Karpas-422 (cell line): ENCODE measurements at regions not wholly inside any gene's neighbourhood (a gene's known extent, or its start where the extent isn't known, plus 50 kb on each side); places are given as distances from the start of the nearest gene placed in this dataset.

Experiments
- DNase-seq: peaks from one replicate; pipeline ENCODE4 v3.0.0-alpha.2; 2015
- H2AFZ ChIP-seq: fragments of 200-600 bp; sonication (generic); 2 replicates; pipeline ENCODE4 v1.6.1; 2014; ENCODE audit warnings: antibody characterized with exemption, low read length, mixed read lengths
- H3K27ac ChIP-seq: fragments of 200-600 bp; sonication (generic); 2 replicates; pipeline ENCODE4 v1.5.1; 2014; ENCODE audit warnings: mild to moderate bottlenecking, low read length, moderate library complexity
- H3K27me3 ChIP-seq: fragments of 200-600 bp; sonication (generic); 2 replicates; pipeline ENCODE4 v1.6.1; 2014; ENCODE audit warnings: low read length, mixed read lengths
- H3K36me3 ChIP-seq: fragments of 200-600 bp; sonication (generic); 2 replicates; pipeline ENCODE4 v1.6.1; 2014; ENCODE audit warnings: low read length, mixed read lengths; ENCODE audit not compliant: insufficient read depth
- H3K4me1 ChIP-seq: fragments of 200-600 bp; sonication (generic); 2 replicates; pipeline ENCODE4 v1.6.1; 2014; ENCODE audit warnings: mild to moderate bottlenecking, low read length, mixed read lengths
- H3K4me2 ChIP-seq: fragments of 200-600 bp; sonication (generic); 2 replicates; pipeline ENCODE4 v1.6.1; 2014; ENCODE audit warnings: low read length, low read depth, mild to moderate bottlenecking; ENCODE audit not compliant: poor library complexity, severe bottlenecking
- H3K4me3 ChIP-seq: fragments of 200-600 bp; sonication (generic); 2 replicates; pipeline ENCODE4 v1.5.1; 2014; ENCODE audit warnings: mild to moderate bottlenecking, antibody characterized with exemption, low read length, mixed read lengths
- H3K79me2 ChIP-seq: fragments of 200-600 bp; sonication (generic); 2 replicates; pipeline ENCODE4 v1.6.1; 2014; ENCODE audit warnings: mild to moderate bottlenecking, low read length, mixed read lengths
- H3K9ac ChIP-seq: fragments of 200-600 bp; sonication (generic); 2 replicates; pipeline ENCODE4 v1.6.0; 2014; ENCODE audit warnings: low read length
- H3K9me2 ChIP-seq: fragments of 200-600 bp; sonication (generic), shearing (Covaris generic); replicated peaks from 2 replicates; pipeline ENCODE4 v1.6.0; 2014; ENCODE audit warnings: mild to moderate bottlenecking, low read length, moderate library complexity; ENCODE audit not compliant: insufficient read depth
- H3K9me3 ChIP-seq: fragments of 300-700, 200-600 bp; sonication (generic); 2 replicates; pipeline ENCODE4 v1.6.1; 2014; ENCODE audit warnings: low read length, mixed read lengths
- H4K20me1 ChIP-seq: fragments of 200-600 bp; sonication (generic); 2 replicates; pipeline ENCODE4 v1.6.1; 2014; ENCODE audit warnings: mild to moderate bottlenecking, antibody characterized with exemption, low read length, low read depth; ENCODE audit not compliant: insufficient read depth

GRCh38 chr6:137434640-137435039 lies 59.6 kb downstream of the OLIG3 start:
- H3K9me3 ChIP-seq: no peaks in the 10 kb centered on the region
- no peak overlapping the region for H3K4me2 ChIP-seq
- no peaks in the 10 kb centered on the region for H3K36me3 ChIP-seq
- no peaks in the 10 kb centered on the region for H4K20me1 ChIP-seq
- peak overlapping the region; percentile 100 for H3K27ac ChIP-seq
- peak overlapping the region; percentile 53; the same call in 1 of the 2 replicates for H2AFZ ChIP-seq
- H3K4me3 ChIP-seq: no peak overlapping the region
- no peaks in the 10 kb centered on the region for H3K9me2 ChIP-seq
- no peaks in the 10 kb centered on the region for H3K27me3 ChIP-seq
- no peak overlapping the region for H3K9ac ChIP-seq
- H3K79me2 ChIP-seq: no peaks in the 10 kb centered on the region
- no peak for DNase-seq
- H3K4me1 ChIP-seq: peaks cover 51% of the 10 kb centered on the region

GRCh38 chr6:137432054-137432611 lies 62.1 kb downstream of the OLIG3 start:
- no peaks in the 10 kb centered on the region for H3K79me2 ChIP-seq
- H3K36me3 ChIP-seq: no peaks in the 10 kb centered on the region
- peak overlapping the region; percentile 87 for H3K9ac ChIP-seq
- H3K4me3 ChIP-seq: peak overlapping the region; percentile 64
- peak overlapping the region; percentile 100 for H3K27ac ChIP-seq
- peak overlapping the region; percentile 85 for H3K4me2 ChIP-seq
- H3K27me3 ChIP-seq: no peaks in the 10 kb centered on the region
- no peak overlapping the region for H2AFZ ChIP-seq
- no peaks in the 10 kb centered on the region for H3K9me2 ChIP-seq
- peaks cover 73% of the 10 kb centered on the region for H3K4me1 ChIP-seq
- H4K20me1 ChIP-seq: no peaks in the 10 kb centered on the region
- H3K9me3 ChIP-seq: no peaks in the 10 kb centered on the region
- DNase-seq: peak; percentile 99

DNA sequence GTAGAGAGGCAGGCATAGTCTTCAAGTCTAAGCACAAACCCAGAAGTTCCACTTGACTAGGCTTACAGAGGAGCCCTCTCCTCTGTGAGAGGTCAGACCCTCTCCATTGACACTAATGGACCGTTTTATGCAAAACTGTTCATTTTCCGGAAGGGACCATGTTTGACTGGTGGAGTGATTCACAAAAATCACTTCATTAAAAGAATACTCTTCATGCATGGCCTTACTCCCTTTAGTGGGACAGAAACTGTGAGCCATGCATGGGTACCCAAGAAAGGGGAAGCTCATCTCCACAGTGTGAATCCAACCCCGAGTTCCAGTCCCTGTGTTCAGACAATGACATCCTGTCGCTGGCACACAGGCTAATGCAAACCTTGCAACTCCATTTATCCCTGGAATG lies 63.2 kb downstream of the OLIG3 start:
- Histone ChIP-seq H3K79me2 (no peaks in the 10 kb centered on the region), H3K27me3 (no peaks in the 10 kb centered on the region), H3K27ac (peak overlapping the region; percentile 100), H3K9ac (peak overlapping the region; percentile 87), H3K4me2 (peak overlapping the region; percentile 86), H3K36me3 (no peaks in the 10 kb centered on the region), H3K4me1 (peaks cover 83% of the 10 kb centered on the region), H4K20me1 (no peaks in the 10 kb centered on the region), H3K4me3 (peak overlapping the region; percentile 64), H3K9me2 (no peaks in the 10 kb centered on the region), H2AFZ (no peak overlapping the region), H3K9me3 (no peaks in the 10 kb centered on the region)
- peak; percentile 98 for DNase-seq

DNA sequence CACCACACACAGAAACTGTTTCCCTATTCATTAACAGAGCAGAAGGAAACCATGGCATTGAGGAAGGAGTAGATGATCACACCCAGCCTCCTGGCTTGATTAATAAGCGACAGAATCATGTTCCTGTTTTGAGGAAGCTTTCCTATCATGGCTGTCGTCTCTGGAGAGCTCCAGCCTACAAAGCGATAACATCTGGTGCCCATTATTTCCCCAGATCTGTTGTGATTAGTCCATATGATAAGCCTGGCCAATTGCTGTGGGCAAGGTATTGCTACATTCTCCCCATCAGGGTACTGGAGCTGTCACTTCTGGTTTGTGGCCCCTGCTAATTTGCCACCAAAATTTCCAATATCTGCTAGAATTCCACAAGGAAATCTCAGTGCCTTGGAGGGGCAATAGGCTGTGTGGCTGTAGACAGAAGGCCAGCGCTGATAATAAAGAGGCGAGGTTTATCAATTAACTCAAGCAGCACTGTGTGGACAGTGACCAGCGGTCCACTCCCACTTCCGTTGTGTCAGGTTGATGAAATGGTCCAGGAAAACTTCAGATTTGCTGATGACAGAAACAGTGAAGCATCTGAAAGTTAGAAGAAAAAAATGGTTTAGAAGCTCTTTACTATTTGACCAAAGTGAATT lies 66.4 kb downstream of the OLIG3 start:
- Histone ChIP-seq H3K79me2 (no peaks in the 10 kb centered on the region), H2AFZ (0 out of 2 replicates have a peak overlapping the region, but pooled peaks have one; percentile 5), H3K4me1 (peaks cover 87% of the 10 kb centered on the region), H3K9me3 (no peaks in the 10 kb centered on the region), H3K27me3 (no peaks in the 10 kb centered on the region), H3K36me3 (no peaks in the 10 kb centered on the region), H4K20me1 (no peaks in the 10 kb centered on the region), H3K4me2 (no peak overlapping the region), H3K9me2 (no peaks in the 10 kb centered on the region), H3K4me3 (no peak overlapping the region), H3K27ac (peak overlapping the region; percentile 100), H3K9ac (0 out of 2 replicates have a peak overlapping the region, but pooled peaks have one; percentile 7)
- peak; percentile 34 for DNase-seq

GRCh38 chr6:137426007-137426689 lies 68.0 kb downstream of the OLIG3 start:
- Histone ChIP-seq H4K20me1 (no peaks in the 10 kb centered on the region), H3K36me3 (no peaks in the 10 kb centered on the region), H3K4me2 (peak overlapping the region; percentile 33), H3K9ac (peak overlapping the region; percentile 42), H3K27ac (peak overlapping the region; percentile 96), H3K9me2 (no peaks in the 10 kb centered on the region), H3K9me3 (no peaks in the 10 kb centered on the region), H3K4me1 (peaks cover 80% of the 10 kb centered on the region), H3K4me3 (no peak overlapping the region), H3K79me2 (no peaks in the 10 kb centered on the region), H2AFZ (peak overlapping the region; percentile 26), H3K27me3 (no peaks in the 10 kb centered on the region)
- peak; percentile 72 for DNase-seq

DNA sequence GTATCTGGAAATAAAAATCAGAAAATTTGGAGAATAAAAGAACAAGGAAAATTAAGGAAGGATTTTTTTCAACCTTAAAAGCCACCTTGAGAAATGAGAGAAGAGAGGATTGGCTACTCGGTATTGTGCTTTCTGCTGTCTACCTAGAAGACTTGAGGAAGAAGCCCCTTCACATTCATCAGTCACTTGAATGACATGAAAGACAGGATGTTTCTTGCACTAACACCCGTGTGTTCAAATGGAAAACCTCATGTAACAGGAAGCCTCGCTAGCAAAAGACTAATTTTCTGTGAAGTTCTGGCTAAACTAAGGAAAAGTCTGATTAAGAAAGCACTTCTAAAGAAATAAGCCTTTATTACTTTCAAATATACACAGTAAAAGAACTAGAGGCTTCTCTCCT lies 69.9 kb downstream of the OLIG3 start:
- Histone ChIP-seq H4K20me1 (no peaks in the 10 kb centered on the region), H3K9me3 (no peaks in the 10 kb centered on the region), H3K9me2 (no peaks in the 10 kb centered on the region), H3K36me3 (no peaks in the 10 kb centered on the region), H3K27me3 (no peaks in the 10 kb centered on the region), H3K79me2 (no peaks in the 10 kb centered on the region), H3K9ac (peak overlapping the region; percentile 37), H3K4me3 (peak overlapping the region; percentile 12), H3K4me2 (peak overlapping the region; percentile 69), H3K4me1 (peaks cover 64% of the 10 kb centered on the region), H2AFZ (peak overlapping the region; percentile 8; the same call in 1 of the 2 replicates), H3K27ac (peak overlapping the region; percentile 96)
- peak; percentile 73 for DNase-seq

GRCh38 chr6:137423451-137424168 lies 70.6 kb downstream of the OLIG3 start:
- peak overlapping the region; percentile 8; the same call in 1 of the 2 replicates for H2AFZ ChIP-seq
- no peaks in the 10 kb centered on the region for H3K79me2 ChIP-seq
- no peaks in the 10 kb centered on the region for H4K20me1 ChIP-seq
- H3K27me3 ChIP-seq: no peaks in the 10 kb centered on the region
- peaks cover 58% of the 10 kb centered on the region for H3K4me1 ChIP-seq
- H3K9me2 ChIP-seq: no peaks in the 10 kb centered on the region
- peak overlapping the region; percentile 96 for H3K27ac ChIP-seq
- H3K9ac ChIP-seq: peak overlapping the region; percentile 37
- no peaks in the 10 kb centered on the region for H3K9me3 ChIP-seq
- peak overlapping the region; percentile 12 for H3K4me3 ChIP-seq
- DNase-seq: peak; percentile 77
- H3K36me3 ChIP-seq: no peaks in the 10 kb centered on the region
- peak overlapping the region; percentile 69 for H3K4me2 ChIP-seq

- Histone ChIP-seq H3K9me3 (no peaks in the 10 kb centered on the region), H3K4me1 (peaks cover 48% of the 10 kb centered on the region), H3K4me3 (no peak overlapping the region), H3K27me3 (no peaks in the 10 kb centered on the region), H3K9me2 (no peaks in the 10 kb centered on the region), H3K79me2 (no peaks in the 10 kb centered on the region), H3K36me3 (no peaks in the 10 kb centered on the region), H4K20me1 (no peaks in the 10 kb centered on the region), H2AFZ (peak overlapping the region; percentile 65; the same call in 1 of the 2 replicates), H3K9ac (peak overlapping the region; percentile 3; the same call in 1 of the 2 replicates), H3K4me2 (no peak overlapping the region), H3K27ac (peak overlapping the region; percentile 32)
- DNase-seq: no peak
These were observed 76.8 kb downstream of the OLIG3 start for GRCh38 chr6:137417396-137417795.
